K562 (cell line): ENCODE measurements at regions not wholly inside any gene's neighbourhood (a gene's known extent, or its start where the extent isn't known, plus 50 kb on each side); places are given as distances from the start of the nearest gene placed in this dataset.
"Not testable (repeated sequence)": the region's sequence is repeated elsewhere in the genome, so short reads cannot be mapped to it uniquely, and the experiment has no call there.

Experiments used
- ATAC-seq: fragments of 200-7000 bp; cut with Tn5 transposase; 3 replicates; pipeline ENCODE4 v1.9.1; 2020; ENCODE audit warnings: moderate library complexity
- BruUV-seq: library from RNA; stranded (reverse); fragments of 400-500 nt; replicated peaks from 2 replicates; lab custom pipeline; 2021; lab: Mats Ljungman, UMichigan
- CTCF ChIA-PET: fragments of 300-600 bp; formaldehyde crosslinking; extraction: SDS; loops from one replicate; lab custom pipeline; 2021; ENCODE audit warnings: low intra/inter-chr PET ratio; lab: Yijun Ruan, JAX
- POLR2A ChIA-PET: fragments of 300-600, 350-650 bp; sonication (Branson Sonifier 250); formaldehyde crosslinking; extraction: SDS; loops from one replicate; lab custom pipeline; 2021; ENCODE audit warnings: antibody characterized with exemption, inconsistent platforms; lab: Yijun Ruan, JAX
- DNase-seq, 4 experiments: peaks; one replicate each; pipeline versions ENCODE4 v3.0.0 to v3.0.0-alpha.2; 2011 to 2018; ENCODE audit warnings: low spot score in 3 of 4, mixed read lengths in 3 of 4; ENCODE audit errors: extremely low read depth in 1 of 4
- FAIRE-seq: peaks from 2 replicates; lab custom pipeline; 2011; peaks lifted over from hg19 to GRCh38; lab: Jason Lieb, UNC
- H2AFZ ChIP-seq: 2 replicates; pipeline ENCODE4 v1.6.0; 2011; ENCODE audit warnings: low read depth, low read length, control low read depth, inconsistent platforms
- H3K27ac ChIP-seq: fragments of 200-600 bp; 3 replicates; pipeline ENCODE4 v1.8.0; 2011; ENCODE audit warnings: low read depth, mild to moderate bottlenecking, control low read depth, inconsistent platforms, low read length, moderate library complexity, mixed read lengths; ENCODE audit errors: extremely low read depth
- H3K27me3 ChIP-seq, 2 experiments: fragments of 300-600 bp in 1 of 2; 2 replicates in 1 of 2; 3 replicates in 1 of 2; pipeline versions ENCODE4 v1.6.0 to v1.8.0; 2011; ENCODE audit warnings: inconsistent platforms in 2 of 2, low read length in 2 of 2, mild to moderate bottlenecking in 1 of 2, mixed read lengths in 1 of 2, moderate library complexity in 1 of 2; ENCODE audit not compliant: control insufficient read depth in 2 of 2, insufficient read depth in 2 of 2
- H3K36me3 ChIP-seq: fragments of 300-600 bp; 3 replicates; pipeline ENCODE4 v1.8.0; 2011; ENCODE audit warnings: mild to moderate bottlenecking, low read length, inconsistent platforms; ENCODE audit not compliant: control insufficient read depth, insufficient read depth
- H3K4me1 ChIP-seq, 2 experiments: fragments of 200-600 bp in 1 of 2; replicated peaks in 1 of 2; 2 replicates in 1 of 2; 3 replicates in 1 of 2; pipeline versions ENCODE4 v1.5.1 to v1.8.0; 2011; ENCODE audit warnings: inconsistent platforms in 2 of 2, low read length in 2 of 2, mild to moderate bottlenecking in 1 of 2, mixed read lengths in 1 of 2, moderate library complexity in 1 of 2; ENCODE audit not compliant: control insufficient read depth in 2 of 2, insufficient read depth in 2 of 2
- H3K4me2 ChIP-seq: 2 replicates; pipeline ENCODE4 v1.6.1; 2011; ENCODE audit warnings: low read length, control low read depth, inconsistent platforms, mixed read lengths; ENCODE audit not compliant: insufficient read depth
- H3K4me3 ChIP-seq: fragments of 200-600 bp; sonication (generic), shearing (Covaris generic); 2 replicates; pipeline ENCODE4 v1.5.1; 2016; ENCODE audit warnings: control low read depth, inconsistent platforms
- H3K79me2 ChIP-seq: fragments of 200-600 bp; 3 replicates; pipeline ENCODE4 v1.8.0; 2011; ENCODE audit warnings: low read length, inconsistent platforms; ENCODE audit not compliant: control insufficient read depth, insufficient read depth
- H3K9ac ChIP-seq, 2 experiments: 2 replicates each; pipeline versions ENCODE4 v1.6.0 to v1.6.1; 2011; ENCODE audit warnings: low read depth in 2 of 2, low read length in 2 of 2, control low read depth in 1 of 2, inconsistent platforms in 1 of 2, mild to moderate bottlenecking in 1 of 2, mixed read lengths in 1 of 2; ENCODE audit not compliant: insufficient read depth in 1 of 2
- H3K9me1 ChIP-seq: one replicate; pipeline ENCODE4 v1.6.0; 2011; ENCODE audit warnings: inconsistent platforms, mild to moderate bottlenecking, low read length, moderate library complexity; ENCODE audit not compliant: control insufficient read depth, insufficient read depth
- H3K9me3 ChIP-seq: replicated peaks from 2 replicates; pipeline ENCODE4 v1.5.1; 2011; ENCODE audit warnings: low read depth, low read length, inconsistent platforms; ENCODE audit not compliant: control insufficient read depth, insufficient read depth
- H4K20me1 ChIP-seq: replicated peaks from 2 replicates; pipeline ENCODE4 v1.6.1; 2011; ENCODE audit warnings: low read length, inconsistent platforms, mixed read lengths; ENCODE audit not compliant: control insufficient read depth, insufficient read depth
- WGBS: fragments of 100-300 bp; shearing (Covaris generic); methylation state at CpG from one replicate; pipeline ENCODE4 v1.1.6; 2016; ENCODE audit warnings: low coverage, mixed read lengths; ENCODE audit not compliant: insufficient coverage; ENCODE audit errors: missing lambda C conversion rate; 5-methylcytosine and 5-hydroxymethylcytosine counted together
- in situ Hi-C: fragments of 300-500 bp; cut with MboI; formaldehyde crosslinking; loops from 4 replicates; pipeline ENCODE4 v1.15.0; 2018; ENCODE audit warnings: inconsistent platforms, mixed read lengths
- intact Hi-C: fragments of 100-400 bp; cut with micrococcal nuclease; formaldehyde crosslinking; loops from 2 replicates; pipeline ENCODE4 v1.14.2; 2022

DNA sequence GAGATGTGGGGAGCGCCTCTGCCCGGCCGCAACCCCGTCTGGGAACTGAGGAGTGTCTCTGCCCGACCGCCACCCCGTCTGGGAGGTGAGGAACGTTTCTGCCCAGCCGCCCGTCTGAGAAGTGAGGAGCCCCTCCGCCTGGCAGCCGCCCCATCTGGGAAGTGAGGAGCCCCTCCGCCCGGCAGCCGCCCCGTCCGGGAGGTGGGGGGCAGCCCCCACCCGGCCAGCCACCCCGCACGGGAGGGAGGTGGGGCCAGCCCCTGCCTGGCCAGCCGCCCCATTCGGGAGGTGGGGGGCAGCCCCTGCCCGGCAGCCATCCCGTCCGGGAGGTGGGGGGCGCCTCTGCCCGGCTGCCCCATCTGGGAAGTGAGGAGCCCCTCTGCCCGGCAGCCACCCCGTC is 137.7 kb downstream of the KBTBD2 start:
- in situ Hi-C loops, H3K9me3 ChIP-seq, H3K4me1 ChIP-seq: not testable (repeated sequence)

DNA sequence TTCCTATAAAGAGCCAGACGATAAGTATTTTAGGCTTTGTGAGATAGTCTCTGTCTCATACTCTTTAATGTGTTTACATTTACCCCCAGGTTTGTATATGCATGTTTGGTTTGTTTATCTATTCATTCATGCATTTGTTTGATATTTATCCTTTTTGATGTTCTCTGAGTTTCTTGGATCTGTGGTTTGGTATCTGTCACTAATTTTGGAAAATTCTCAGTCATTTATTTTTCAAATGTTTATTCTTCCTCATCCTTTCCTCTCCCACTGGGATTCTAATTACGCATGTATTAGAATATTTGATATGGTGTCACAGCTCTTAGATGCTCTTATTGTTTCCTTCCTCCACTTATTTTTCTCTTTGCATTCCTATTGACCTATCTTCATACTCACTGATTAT is 143.2 kb downstream of the KBTBD2 start:
- H3K4me1 ChIP-seq, H3K9ac ChIP-seq, H4K20me1 ChIP-seq, H3K9me3 ChIP-seq, CTCF ChIA-PET, H3K27me3 ChIP-seq, in situ Hi-C loops, H3K4me2 ChIP-seq, BruUV-seq, ATAC-seq, DNase-seq, intact Hi-C loops, H3K4me3 ChIP-seq, H3K36me3 ChIP-seq, H3K9me1 ChIP-seq, POLR2A ChIA-PET, FAIRE-seq, H3K79me2 ChIP-seq, H3K27ac ChIP-seq, H2AFZ ChIP-seq: not testable (repeated sequence)
- 79% methylated on average over 2 of the region's 2 CpGs for WGBS

More for the DNA sequence above, 137.7 kb downstream of the KBTBD2 start:
- H3K36me3 ChIP-seq, CTCF ChIA-PET, H3K4me3 ChIP-seq, BruUV-seq, H3K27ac ChIP-seq, H3K79me2 ChIP-seq, ATAC-seq, POLR2A ChIA-PET, H3K4me2 ChIP-seq, FAIRE-seq, H4K20me1 ChIP-seq, H3K9me1 ChIP-seq, DNase-seq, H3K27me3 ChIP-seq, H3K9ac ChIP-seq, H2AFZ ChIP-seq, intact Hi-C loops: not testable (repeated sequence)
- WGBS, result 94% methylated on average over 3 of the region's 29 CpGs
